ENCODE measurements at regions not wholly inside any gene's neighbourhood (a gene's known extent, or its start where the extent isn't known, plus 50 kb on each side); places are given as distances from the start of the nearest gene placed in this dataset.

GRCh38 chr13:99436686-99437416 lies 64.4 kb upstream of the TM9SF2 start:
- peak overlapping the region; percentile 86 for H3K27ac Mint-ChIP-seq
- H3K36me3 Mint-ChIP-seq = no peaks in the 10 kb centered on the region
- peak overlapping the region; percentile 38 for H3K4me3 Mint-ChIP-seq
- no peaks in the 10 kb centered on the region for H3K27me3 Mint-ChIP-seq
- peaks cover 56% of the 10 kb centered on the region for H3K4me1 Mint-ChIP-seq
- H3K9me3 Mint-ChIP-seq = no peaks in the 10 kb centered on the region

DNA sequence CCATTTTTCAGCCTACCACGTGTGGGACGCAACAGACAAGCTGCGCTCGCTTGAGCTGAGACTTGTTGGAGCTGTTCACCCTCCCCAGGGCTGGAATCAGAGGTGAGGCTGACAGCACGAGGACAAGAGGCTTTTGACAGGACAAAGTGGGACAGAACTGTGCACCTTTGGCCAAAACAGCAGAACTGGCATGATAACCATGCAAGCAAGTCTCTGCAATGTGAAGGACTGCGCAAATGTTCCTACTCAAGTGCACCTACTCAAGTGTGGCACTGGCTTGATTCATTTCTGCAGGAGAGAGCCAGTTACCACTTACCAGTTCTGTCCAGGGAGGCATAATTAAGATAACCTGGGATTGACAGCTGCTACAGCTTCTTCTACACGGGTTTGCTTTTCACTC lies 62.2 kb upstream of the TM9SF2 start:
- Mint-ChIP-seq H3K4me3 (no peak overlapping the region), H3K27ac (no peak overlapping the region), H3K9me3 (no peaks in the 10 kb centered on the region), H3K4me1 (peaks cover 37% of the 10 kb centered on the region), H3K27me3 (no peaks in the 10 kb centered on the region), H3K36me3 (no peaks in the 10 kb centered on the region)

GRCh38 chr13:99439850-99440604 lies 61.2 kb upstream of the TM9SF2 start:
- H3K9me3 Mint-ChIP-seq = no peaks in the 10 kb centered on the region
- H3K36me3 Mint-ChIP-seq = no peaks in the 10 kb centered on the region
- H3K4me3 Mint-ChIP-seq = no peak overlapping the region
- H3K27me3 Mint-ChIP-seq = no peaks in the 10 kb centered on the region
- H3K27ac Mint-ChIP-seq = no peak overlapping the region
- H3K4me1 Mint-ChIP-seq = peaks cover 30% of the 10 kb centered on the region

DNA sequence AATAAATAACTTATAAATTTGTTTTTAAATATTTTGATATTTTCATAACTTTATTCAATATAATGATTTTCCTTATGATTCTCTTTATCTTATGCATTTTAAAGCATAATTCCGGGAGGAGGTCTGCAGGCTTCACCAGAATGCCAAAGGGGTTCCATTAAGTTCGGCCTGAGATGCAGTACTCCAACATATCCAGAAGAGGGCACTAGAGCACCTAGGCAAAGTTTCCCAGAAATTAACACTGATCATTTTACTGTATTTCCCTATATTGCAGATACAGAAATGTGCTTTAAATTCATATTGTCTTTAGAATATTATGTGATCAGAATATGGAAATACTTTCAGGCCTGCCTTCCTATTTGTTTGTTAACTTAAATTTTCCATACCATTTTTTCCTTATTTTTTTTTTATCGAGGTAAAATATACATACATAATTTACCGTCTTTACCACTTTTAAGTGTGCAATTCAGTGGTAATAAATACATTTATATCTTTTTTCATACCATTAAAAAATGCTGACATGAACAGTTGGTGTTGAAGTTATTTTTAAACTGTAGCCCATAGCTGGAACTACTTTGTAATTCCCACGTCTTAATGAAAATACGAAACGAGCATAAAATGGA lies 58.9 kb upstream of the TM9SF2 start:
- Mint-ChIP-seq H3K9me3 (no peaks in the 10 kb centered on the region), H3K4me3 (no peak overlapping the region), H3K36me3 (no peaks in the 10 kb centered on the region), H3K27me3 (no peaks in the 10 kb centered on the region), H3K4me1 (peaks cover 9% of the 10 kb centered on the region), H3K27ac (no peak overlapping the region)

- no peaks in the 10 kb centered on the region for H3K36me3 Mint-ChIP-seq
- H3K27ac Mint-ChIP-seq = no peak overlapping the region
- no peaks in the 10 kb centered on the region for H3K9me3 Mint-ChIP-seq
- no peak overlapping the region for H3K4me3 Mint-ChIP-seq
- no peaks in the 10 kb centered on the region for H3K27me3 Mint-ChIP-seq
- H3K4me1 Mint-ChIP-seq = peaks cover 3% of the 10 kb centered on the region
Measured at GRCh38 chr13:99446242-99446641, 55.0 kb upstream of the TM9SF2 start.

DNA sequence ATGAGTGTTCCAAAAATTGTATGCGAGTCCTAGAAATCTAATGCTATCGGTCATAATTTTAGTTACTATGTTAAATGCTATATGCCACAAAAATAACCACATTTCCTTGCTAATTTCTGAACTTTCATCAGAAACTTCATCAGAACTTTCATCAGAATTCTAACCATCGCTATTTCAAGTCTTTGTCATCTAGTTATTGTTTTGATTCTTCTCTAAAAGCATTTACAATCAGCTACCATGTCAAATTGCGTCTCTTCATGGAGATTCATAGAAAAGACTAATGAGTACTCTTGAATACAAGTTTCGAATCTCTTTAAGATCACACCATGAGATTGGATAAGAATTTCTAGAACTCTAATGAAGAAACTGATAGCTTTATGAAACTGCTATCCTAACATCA lies 52.7 kb upstream of the TM9SF2 start:
- H3K27ac Mint-ChIP-seq = no peak overlapping the region
- no peaks in the 10 kb centered on the region for H3K9me3 Mint-ChIP-seq
- no peaks in the 10 kb centered on the region for H3K36me3 Mint-ChIP-seq
- no peaks in the 10 kb centered on the region for H3K4me1 Mint-ChIP-seq
- no peak overlapping the region for H3K4me3 Mint-ChIP-seq
- H3K27me3 Mint-ChIP-seq = peaks cover 1% of the 10 kb centered on the region

- Mint-ChIP-seq H3K4me3 (no peak overlapping the region), H3K27ac (no peak overlapping the region), H3K9me3 (peaks cover 6% of the 10 kb centered on the region), H3K4me1 (no peaks in the 10 kb centered on the region), H3K36me3 (peaks cover 4% of the 10 kb centered on the region), H3K27me3 (peaks cover 4% of the 10 kb centered on the region)
Measured at GRCh38 chr13:99450416-99450815, 50.9 kb upstream of the TM9SF2 start.
